ENCODE measurements at regions not wholly inside any gene's neighbourhood (a gene's known extent, or its start where the extent isn't known, plus 50 kb on each side); places are given as distances from the start of the nearest gene placed in this dataset.
"Not testable (repeated sequence)": the region's sequence is repeated elsewhere in the genome, so short reads cannot be mapped to it uniquely, and the experiment has no call there.

- Histone ChIP-seq H2BK5ac (ENCODE audit: low read length) (no peak overlapping the region), H3K27me3 (ENCODE audit: insufficient read depth, low read length, poor library complexity) (no peaks in the 10 kb centered on the region), H3K18ac (ENCODE audit: low read length) (no peak overlapping the region), H3K36me3 (ENCODE audit: control insufficient read depth, insufficient read depth, low read length) (no peaks in the 10 kb centered on the region), H2BK15ac (replicated peaks; ENCODE audit: low read depth) (no peak overlapping the region), H3K79me2 (ENCODE audit: control insufficient read depth, insufficient read depth, low read length) (no peaks in the 10 kb centered on the region), H3K4me2 (ENCODE audit: low read length) (no peak overlapping the region), H3K79me1 (ENCODE audit: low read length) (no peaks in the 10 kb centered on the region), H4K5ac (ENCODE audit: low read length) (no peak overlapping the region), H3K23ac (ENCODE audit: low read length) (no peak overlapping the region), H3K9ac (ENCODE audit: low read length) (no peak overlapping the region), H4K8ac (ENCODE audit: low read depth, low read length) (no peak overlapping the region), H2AK5ac (ENCODE audit: low read length) (no peak overlapping the region), H2BK120ac (ENCODE audit: low read depth, low read length) (no peak overlapping the region), H3K4me1 (ENCODE audit: control insufficient read depth, low read depth, low read length) (no peaks in the 10 kb centered on the region), H3K27ac (ENCODE audit: low read depth, low read length) (no peak overlapping the region), H3K56ac (ENCODE audit: low read length) (no peak overlapping the region), H3K4me3 (ENCODE audit: low read length) (no peak overlapping the region), H3K4ac (ENCODE audit: low read depth, low read length) (no peak overlapping the region)
- no peak for DNase-seq
- no CpG with 5 or more reads among the region's 2 CpGs for WGBS (ENCODE audit: extremely low coverage, insufficient coverage, low lambda C conversion rate)
These were observed 465.4 kb upstream of the GRID2 start for GRCh38 chr4:91838181-91838861.

- H4K8ac ChIP-seq (ENCODE audit: low read depth, low read length) = no peak overlapping the region
- H3K27me3 ChIP-seq (ENCODE audit: insufficient read depth, low read length, poor library complexity) = no peaks in the 10 kb centered on the region
- H3K4me1 ChIP-seq (ENCODE audit: control insufficient read depth, low read depth, low read length) = no peaks in the 10 kb centered on the region
- no peak overlapping the region for H2BK5ac ChIP-seq (ENCODE audit: low read length)
- no peaks in the 10 kb centered on the region for H3K79me1 ChIP-seq (ENCODE audit: low read length)
- no peak overlapping the region for H3K23ac ChIP-seq (ENCODE audit: low read length)
- DNase-seq = no peak
- H3K18ac ChIP-seq (ENCODE audit: low read length) = no peak overlapping the region
- no peak overlapping the region for H3K27ac ChIP-seq (ENCODE audit: low read depth, low read length)
- H3K4ac ChIP-seq (ENCODE audit: low read depth, low read length) = no peak overlapping the region
- H3K36me3 ChIP-seq (ENCODE audit: control insufficient read depth, insufficient read depth, low read length) = no peaks in the 10 kb centered on the region
- no peak overlapping the region for H4K5ac ChIP-seq (ENCODE audit: low read length)
- no peak overlapping the region for H3K4me3 ChIP-seq (ENCODE audit: low read length)
- H3K79me2 ChIP-seq (ENCODE audit: control insufficient read depth, insufficient read depth, low read length) = no peaks in the 10 kb centered on the region
- no peak overlapping the region for H3K56ac ChIP-seq (ENCODE audit: low read length)
- no peak overlapping the region for H3K4me2 ChIP-seq (ENCODE audit: low read length)
- WGBS (ENCODE audit: extremely low coverage, insufficient coverage, low lambda C conversion rate) = no CpG with 5 or more reads among the region's 2 CpGs
- no peak overlapping the region for H2AK5ac ChIP-seq (ENCODE audit: low read length)
- no peak overlapping the region for H3K9ac ChIP-seq (ENCODE audit: low read length)
- no peak overlapping the region for H2BK120ac ChIP-seq (ENCODE audit: low read depth, low read length)
- H2BK15ac ChIP-seq (replicated peaks; ENCODE audit: low read depth) = no peak overlapping the region
These were observed 463.4 kb upstream of the GRID2 start for GRCh38 chr4:91840359-91840758.

- Histone ChIP-seq H3K4me3 (ENCODE audit: low read length) (no peak overlapping the region), H2BK5ac (ENCODE audit: low read length) (no peak overlapping the region), H3K23ac (ENCODE audit: low read length) (no peak overlapping the region), H2BK15ac (replicated peaks; ENCODE audit: low read depth) (no peak overlapping the region), H3K4me2 (ENCODE audit: low read length) (no peak overlapping the region), H3K27me3 (ENCODE audit: insufficient read depth, low read length, poor library complexity) (no peaks in the 10 kb centered on the region), H3K79me2 (ENCODE audit: control insufficient read depth, insufficient read depth, low read length) (no peaks in the 10 kb centered on the region), H3K18ac (ENCODE audit: low read length) (no peak overlapping the region), H2AK5ac (ENCODE audit: low read length) (no peak overlapping the region), H2BK120ac (ENCODE audit: low read depth, low read length) (no peak overlapping the region), H3K56ac (ENCODE audit: low read length) (no peak overlapping the region), H3K4ac (ENCODE audit: low read depth, low read length) (no peak overlapping the region), H3K36me3 (ENCODE audit: control insufficient read depth, insufficient read depth, low read length) (no peaks in the 10 kb centered on the region), H3K79me1 (ENCODE audit: low read length) (no peaks in the 10 kb centered on the region), H4K8ac (ENCODE audit: low read depth, low read length) (no peak overlapping the region), H3K27ac (ENCODE audit: low read depth, low read length) (no peak overlapping the region), H4K5ac (ENCODE audit: low read length) (no peak overlapping the region), H3K9ac (ENCODE audit: low read length) (no peak overlapping the region), H3K4me1 (ENCODE audit: control insufficient read depth, low read depth, low read length) (no peaks in the 10 kb centered on the region)
- DNase-seq = no peak
- WGBS (ENCODE audit: extremely low coverage, insufficient coverage, low lambda C conversion rate) = no CpG with 5 or more reads among the region's 1 CpG
These were observed 457.5 kb upstream of the GRID2 start for GRCh38 chr4:91846233-91846632.

GRCh38 chr4:91851456-91851855 is 452.3 kb upstream of the GRID2 start:
- Histone ChIP-seq H3K79me2 (ENCODE audit: control insufficient read depth, insufficient read depth, low read length) (no peaks in the 10 kb centered on the region), H4K5ac (ENCODE audit: low read length) (no peak overlapping the region), H3K56ac (ENCODE audit: low read length) (no peak overlapping the region), H2AK5ac (ENCODE audit: low read length) (no peak overlapping the region), H3K27ac (ENCODE audit: low read depth, low read length) (no peak overlapping the region), H3K18ac (ENCODE audit: low read length) (no peak overlapping the region), H2BK15ac (replicated peaks; ENCODE audit: low read depth) (no peak overlapping the region), H3K23ac (ENCODE audit: low read length) (no peak overlapping the region), H3K4ac (ENCODE audit: low read depth, low read length) (no peak overlapping the region), H3K27me3 (ENCODE audit: insufficient read depth, low read length, poor library complexity) (no peaks in the 10 kb centered on the region), H4K8ac (ENCODE audit: low read depth, low read length) (no peak overlapping the region), H2BK120ac (ENCODE audit: low read depth, low read length) (no peak overlapping the region), H3K9ac (ENCODE audit: low read length) (no peak overlapping the region), H3K4me1 (ENCODE audit: control insufficient read depth, low read depth, low read length) (no peaks in the 10 kb centered on the region), H3K4me2 (ENCODE audit: low read length) (no peak overlapping the region), H3K79me1 (ENCODE audit: low read length) (no peaks in the 10 kb centered on the region), H3K4me3 (ENCODE audit: low read length) (no peak overlapping the region), H2BK5ac (ENCODE audit: low read length) (no peak overlapping the region), H3K36me3 (ENCODE audit: control insufficient read depth, insufficient read depth, low read length) (no peaks in the 10 kb centered on the region)
- DNase-seq = no peak
- no CpG with 5 or more reads among the region's 4 CpGs for WGBS (ENCODE audit: extremely low coverage, insufficient coverage, low lambda C conversion rate)

GRCh38 chr4:91887926-91888325 is 415.8 kb upstream of the GRID2 start:
- Histone ChIP-seq H3K18ac (ENCODE audit: low read length) (no peak overlapping the region), H3K27me3 (ENCODE audit: insufficient read depth, low read length, poor library complexity) (no peaks in the 10 kb centered on the region), H3K79me1 (ENCODE audit: low read length) (no peaks in the 10 kb centered on the region), H3K79me2 (ENCODE audit: control insufficient read depth, insufficient read depth, low read length) (no peaks in the 10 kb centered on the region), H2BK15ac (replicated peaks; ENCODE audit: low read depth) (no peak overlapping the region), H2BK5ac (ENCODE audit: low read length) (no peak overlapping the region), H2AK5ac (ENCODE audit: low read length) (no peak overlapping the region), H3K23ac (ENCODE audit: low read length) (no peak overlapping the region), H3K36me3 (ENCODE audit: control insufficient read depth, insufficient read depth, low read length) (no peaks in the 10 kb centered on the region), H3K9ac (ENCODE audit: low read length) (no peak overlapping the region), H3K4me3 (ENCODE audit: low read length) (no peak overlapping the region), H3K27ac (ENCODE audit: low read depth, low read length) (no peak overlapping the region), H2BK120ac (ENCODE audit: low read depth, low read length) (no peak overlapping the region), H4K5ac (ENCODE audit: low read length) (no peak overlapping the region), H4K8ac (ENCODE audit: low read depth, low read length) (no peak overlapping the region), H3K4ac (ENCODE audit: low read depth, low read length) (no peak overlapping the region), H3K4me1 (ENCODE audit: control insufficient read depth, low read depth, low read length) (no peaks in the 10 kb centered on the region), H3K56ac (ENCODE audit: low read length) (no peak overlapping the region), H3K4me2 (ENCODE audit: low read length) (no peak overlapping the region)
- 100% methylated on average over 1 of the region's 1 CpG for WGBS (ENCODE audit: extremely low coverage, insufficient coverage, low lambda C conversion rate)
- no peak for DNase-seq

GRCh38 chr4:91891217-91891616 is 412.5 kb upstream of the GRID2 start:
- not testable (repeated sequence) for H3K4me3 ChIP-seq (ENCODE audit: low read length); H3K4ac ChIP-seq (ENCODE audit: low read depth, low read length); H3K27me3 ChIP-seq (ENCODE audit: insufficient read depth, low read length, poor library complexity); H3K36me3 ChIP-seq (ENCODE audit: control insufficient read depth, insufficient read depth, low read length); H3K4me2 ChIP-seq (ENCODE audit: low read length); H3K56ac ChIP-seq (ENCODE audit: low read length); H3K9ac ChIP-seq (ENCODE audit: low read length); H3K79me1 ChIP-seq (ENCODE audit: low read length); H3K23ac ChIP-seq (ENCODE audit: low read length); H2BK5ac ChIP-seq (ENCODE audit: low read length); H4K5ac ChIP-seq (ENCODE audit: low read length); DNase-seq; H3K18ac ChIP-seq (ENCODE audit: low read length); H2BK15ac ChIP-seq (replicated peaks; ENCODE audit: low read depth); H4K8ac ChIP-seq (ENCODE audit: low read depth, low read length); H3K4me1 ChIP-seq (ENCODE audit: control insufficient read depth, low read depth, low read length); H2BK120ac ChIP-seq (ENCODE audit: low read depth, low read length); H3K27ac ChIP-seq (ENCODE audit: low read depth, low read length); H2AK5ac ChIP-seq (ENCODE audit: low read length); H3K79me2 ChIP-seq (ENCODE audit: control insufficient read depth, insufficient read depth, low read length)
- WGBS (ENCODE audit: extremely low coverage, insufficient coverage, low lambda C conversion rate) = no CpG with 5 or more reads among the region's 5 CpGs

Measured in mesendoderm (in vitro differentiated cells).